ENCODE measurements at regions not wholly inside any gene's neighbourhood (a gene's known extent, or its start where the extent isn't known, plus 50 kb on each side); places are given as distances from the start of the nearest gene placed in this dataset.

- no peak for TF ChIP-seq CTCF (IDR thresholded peaks at IDR 0.05; ENCODE audit: low read depth, low read length, missing control alignments)
- no peak for DNase-seq (ENCODE audit: extremely low read depth, low read depth)
- H3K4me3 ChIP-seq (replicated peaks; ENCODE audit: low read depth, low read length): no peak overlapping the region
Measured at GRCh38 chr11:109203176-109203575, 218.8 kb upstream of the C11orf87 start.

GRCh38 chr11:109205312-109205711 lies 216.7 kb upstream of the C11orf87 start:
- no peak overlapping the region for H3K4me3 ChIP-seq (replicated peaks; ENCODE audit: low read depth, low read length)
- no peak for DNase-seq (ENCODE audit: extremely low read depth, low read depth)
- no peak for TF ChIP-seq CTCF (IDR thresholded peaks at IDR 0.05; ENCODE audit: low read depth, low read length, missing control alignments)

GRCh38 chr11:109208121-109208520 lies 213.9 kb upstream of the C11orf87 start:
- no peak overlapping the region for H3K4me3 ChIP-seq (replicated peaks; ENCODE audit: low read depth, low read length)
- DNase-seq (ENCODE audit: extremely low read depth, low read depth): no peak
- no peak for TF ChIP-seq CTCF (IDR thresholded peaks at IDR 0.05; ENCODE audit: low read depth, low read length, missing control alignments)

- no peak for DNase-seq (ENCODE audit: extremely low read depth, low read depth)
- no peak overlapping the region for H3K4me3 ChIP-seq (replicated peaks; ENCODE audit: low read depth, low read length)
- no peak for TF ChIP-seq CTCF (IDR thresholded peaks at IDR 0.05; ENCODE audit: low read depth, low read length, missing control alignments)
Measured at GRCh38 chr11:109209572-109209971, 212.4 kb upstream of the C11orf87 start.

GRCh38 chr11:109221190-109221589 lies 200.8 kb upstream of the C11orf87 start:
- TF ChIP-seq CTCF (IDR thresholded peaks at IDR 0.05; ENCODE audit: low read depth, low read length, missing control alignments): no peak
- DNase-seq (ENCODE audit: extremely low read depth, low read depth): no peak
- no peak overlapping the region for H3K4me3 ChIP-seq (replicated peaks; ENCODE audit: low read depth, low read length)

- H3K4me3 ChIP-seq (replicated peaks; ENCODE audit: low read depth, low read length): no peak overlapping the region
- DNase-seq (ENCODE audit: extremely low read depth, low read depth): no peak
- TF ChIP-seq CTCF (IDR thresholded peaks at IDR 0.05; ENCODE audit: low read depth, low read length, missing control alignments): no peak
Measured at GRCh38 chr11:109222761-109223160, 199.2 kb upstream of the C11orf87 start.

- H3K4me3 ChIP-seq (replicated peaks; ENCODE audit: low read depth, low read length): no peak overlapping the region
- TF ChIP-seq CTCF (IDR thresholded peaks at IDR 0.05; ENCODE audit: low read depth, low read length, missing control alignments): no peak
- DNase-seq (ENCODE audit: extremely low read depth, low read depth): no peak
Measured at GRCh38 chr11:109223451-109223850, 198.5 kb upstream of the C11orf87 start.
